ENCODE measurements at regions not wholly inside any gene's neighbourhood (a gene's known extent, or its start where the extent isn't known, plus 50 kb on each side); places are given as distances from the start of the nearest gene placed in this dataset.

DNA sequence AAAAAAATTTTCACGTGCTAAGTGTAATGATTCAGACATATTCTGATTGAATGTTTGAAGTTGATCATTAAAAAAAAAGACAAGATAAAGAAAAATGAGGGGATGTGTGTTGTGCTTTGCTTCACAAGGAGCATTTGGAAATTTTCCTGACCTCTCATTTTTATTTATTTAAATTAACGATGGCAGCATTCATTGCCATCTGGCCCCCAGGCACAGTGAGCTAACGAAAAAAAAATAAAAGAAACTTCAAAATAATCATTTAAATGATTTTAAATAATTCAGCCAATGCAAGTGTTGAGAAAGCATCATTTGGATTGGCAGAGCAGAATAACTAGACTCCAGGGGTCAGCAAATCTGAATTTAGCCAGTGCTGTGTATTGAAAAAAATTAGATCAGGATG is 1037.2 kb downstream of the CDH11 start:
- Histone ChIP-seq H3K27ac (ENCODE audit: insufficient read length, low read depth, low read length) (no peak overlapping the region), H3K23me2 (ENCODE audit: insufficient read length, low read depth, low read length, poor library complexity, severe bottlenecking) (no peaks in the 10 kb centered on the region), H2BK5ac (ENCODE audit: insufficient read length, low read length) (no peak overlapping the region), H3T11ph (ENCODE audit: low read length) (no peak overlapping the region), H3K4me1 (ENCODE audit: insufficient read depth, low read length) (no peaks in the 10 kb centered on the region), H2BK20ac (ENCODE audit: low read depth, low read length, poor library complexity, severe bottlenecking) (no peak overlapping the region), H2BK12ac (ENCODE audit: insufficient read length, low read depth, low read length) (no peak overlapping the region), H3K23ac (ENCODE audit: insufficient read length, low read depth, low read length) (no peak overlapping the region), H3K9ac (ENCODE audit: extremely low read depth, insufficient read length, low read length) (no peak overlapping the region), H3K56ac (ENCODE audit: insufficient read length, low read depth, low read length) (no peak overlapping the region), H3K14ac (ENCODE audit: insufficient read depth, low read length) (no peak overlapping the region), H2BK120ac (ENCODE audit: low read depth, low read length, poor library complexity, severe bottlenecking) (no peak overlapping the region), H3K4me2 (ENCODE audit: insufficient read depth, insufficient read length, low read length) (no peak overlapping the region), H3K79me2 (ENCODE audit: insufficient read depth, low read length) (no peaks in the 10 kb centered on the region), H2AFZ (ENCODE audit: low read length) (no peak overlapping the region), H4K5ac (ENCODE audit: insufficient read length, low read depth, low read length) (no peak overlapping the region), H2AK5ac (ENCODE audit: insufficient read length, low read length) (no peak overlapping the region), H4K8ac (replicated peaks; ENCODE audit: insufficient read length, low read depth, low read length) (no peak overlapping the region), H3K79me1 (ENCODE audit: insufficient read depth, low read depth, low read length, poor library complexity, severe bottlenecking) (no peaks in the 10 kb centered on the region), H3K9me3 (ENCODE audit: control insufficient read depth, low read depth, low read length) (no peaks in the 10 kb centered on the region), H3K4ac (ENCODE audit: low read depth, low read length) (no peak overlapping the region), H3K27me3 (ENCODE audit: insufficient read depth, low read length) (no peaks in the 10 kb centered on the region), H4K20me1 (ENCODE audit: control insufficient read depth, insufficient read depth, insufficient read length) (no peaks in the 10 kb centered on the region), H4K91ac (ENCODE audit: insufficient read length, low read depth, low read length) (no peak overlapping the region), H2BK15ac (ENCODE audit: low read depth, low read length) (no peak overlapping the region), H3K18ac (ENCODE audit: insufficient read length, low read depth, low read length) (no peak overlapping the region)
- Mint-ChIP-seq H3K4me1 (no peaks in the 10 kb centered on the region), H3K4me3 (no peak overlapping the region), H3K9me3 (peaks cover 0 to 5% of the 10 kb centered on the region in 2 experiments; a peak in 1 of 5 replicates), H3K27me3 (ENCODE audit: low read depth) (no peaks in the 10 kb centered on the region), H3K36me3 (ENCODE audit: insufficient read depth in 1 of 3, low read depth in 3 of 3) (no peaks in the 10 kb centered on the region), H3K27ac (no peak overlapping the region)
- no peak for TF ChIP-seq CTCF (conservative IDR thresholded peaks at IDR 0.05)
- no CpG with 5 or more reads among the region's 3 CpGs for WGBS (ENCODE audit: extremely low coverage, insufficient read length, low lambda C conversion rate)
- DNase-seq: no peak

Measured in H9 (cell line).